ENCODE measurements at regions not wholly inside any gene's neighbourhood (a gene's known extent, or its start where the extent isn't known, plus 50 kb on each side); places are given as distances from the start of the nearest gene placed in this dataset.

DNA sequence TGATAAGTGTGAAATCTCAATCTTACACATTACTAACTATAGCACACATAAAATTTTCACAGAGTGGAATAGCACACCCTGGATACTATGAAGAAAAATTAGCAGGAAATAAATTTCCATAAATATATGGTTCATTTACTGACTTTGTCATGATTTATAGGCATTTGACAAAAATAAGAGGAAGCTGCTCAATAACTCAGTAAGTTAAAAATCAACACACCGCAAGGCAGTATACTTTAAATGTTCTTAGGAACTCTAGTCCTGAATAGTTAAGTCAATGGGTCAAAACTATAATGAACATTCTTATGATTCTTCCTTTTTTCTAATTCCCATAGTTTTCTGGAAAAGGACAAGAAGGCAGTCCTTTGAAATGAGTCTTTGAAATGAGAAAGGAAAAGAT is 1557.8 kb upstream of the RAG2 start:
- CTCF ChIA-PET = interaction anchor here (0.6 kb wide), 1 partner anchor 1211 kb away, joined by 3 read pairs; no protein-coding TSS in a partner anchor
- no peaks in the 10 kb centered on the region for H3K9me3 ChIP-seq (ENCODE audit: control insufficient read depth, insufficient read depth, low read length)
- TF ChIP-seq, protein P1, sequence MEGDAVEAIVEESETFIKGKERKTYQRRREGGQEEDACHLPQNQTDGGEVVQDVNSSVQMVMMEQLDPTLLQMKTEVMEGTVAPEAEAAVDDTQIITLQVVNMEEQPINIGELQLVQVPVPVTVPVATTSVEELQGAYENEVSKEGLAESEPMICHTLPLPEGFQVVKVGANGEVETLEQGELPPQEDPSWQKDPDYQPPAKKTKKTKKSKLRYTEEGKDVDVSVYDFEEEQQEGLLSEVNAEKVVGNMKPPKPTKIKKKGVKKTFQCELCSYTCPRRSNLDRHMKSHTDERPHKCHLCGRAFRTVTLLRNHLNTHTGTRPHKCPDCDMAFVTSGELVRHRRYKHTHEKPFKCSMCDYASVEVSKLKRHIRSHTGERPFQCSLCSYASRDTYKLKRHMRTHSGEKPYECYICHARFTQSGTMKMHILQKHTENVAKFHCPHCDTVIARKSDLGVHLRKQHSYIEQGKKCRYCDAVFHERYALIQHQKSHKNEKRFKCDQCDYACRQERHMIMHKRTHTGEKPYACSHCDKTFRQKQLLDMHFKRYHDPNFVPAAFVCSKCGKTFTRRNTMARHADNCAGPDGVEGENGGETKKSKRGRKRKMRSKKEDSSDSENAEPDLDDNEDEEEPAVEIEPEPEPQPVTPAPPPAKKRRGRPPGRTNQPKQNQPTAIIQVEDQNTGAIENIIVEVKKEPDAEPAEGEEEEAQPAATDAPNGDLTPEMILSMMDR (IDR thresholded peaks at IDR 0.05; ENCODE audit: low read depth, low read length) = no peak

DNA sequence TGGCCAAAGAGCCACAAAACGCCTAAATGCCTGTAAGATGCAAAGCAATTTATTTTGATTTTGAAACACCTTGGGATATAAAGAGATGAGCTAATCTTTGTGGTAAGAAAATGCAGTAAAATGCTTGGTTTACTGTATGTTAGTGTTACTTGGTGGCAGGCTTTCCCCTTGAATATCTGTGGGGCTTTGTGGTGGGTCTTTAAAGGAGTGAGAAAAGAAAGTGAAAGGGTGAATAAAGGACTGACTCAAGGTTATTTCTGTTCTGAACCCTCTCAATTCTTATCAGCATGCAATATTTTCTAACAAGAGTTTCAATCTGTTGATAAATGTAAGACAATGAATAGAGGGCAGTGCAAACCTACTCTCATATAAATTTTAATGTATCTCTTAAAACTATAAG is 1555.9 kb upstream of the RAG2 start:
- ChIA-PET POLR2A (no interaction called here), CTCF (no interaction called here)
- no peaks in the 10 kb centered on the region for H3K27me3 ChIP-seq (ENCODE audit: control insufficient read depth, insufficient read depth, low read length)
- no peak overlapping the region for H3K27ac ChIP-seq (ENCODE audit: low read depth, low read length)
- H3K9me3 ChIP-seq (ENCODE audit: control insufficient read depth, insufficient read depth, low read length) = no peaks in the 10 kb centered on the region
- no peak overlapping the region for H3K4me3 ChIP-seq (ENCODE audit: low read depth, low read length)
- DNase-seq (ENCODE audit: low read depth, low spot score) = no peak
- TF ChIP-seq, protein P1 (IDR thresholded peaks at IDR 0.05; ENCODE audit: low read depth, low read length) = no peak

More for the DNA sequence above, 1557.8 kb upstream of the RAG2 start:
- no peak for DNase-seq (ENCODE audit: low read depth, low spot score)
- no peak overlapping the region for H3K4me3 ChIP-seq (ENCODE audit: low read depth, low read length)
- no peak overlapping the region for H3K27ac ChIP-seq (ENCODE audit: low read depth, low read length)
- POLR2A ChIA-PET = no interaction called here
- H3K27me3 ChIP-seq (ENCODE audit: control insufficient read depth, insufficient read depth, low read length) = no peaks in the 10 kb centered on the region

DNA sequence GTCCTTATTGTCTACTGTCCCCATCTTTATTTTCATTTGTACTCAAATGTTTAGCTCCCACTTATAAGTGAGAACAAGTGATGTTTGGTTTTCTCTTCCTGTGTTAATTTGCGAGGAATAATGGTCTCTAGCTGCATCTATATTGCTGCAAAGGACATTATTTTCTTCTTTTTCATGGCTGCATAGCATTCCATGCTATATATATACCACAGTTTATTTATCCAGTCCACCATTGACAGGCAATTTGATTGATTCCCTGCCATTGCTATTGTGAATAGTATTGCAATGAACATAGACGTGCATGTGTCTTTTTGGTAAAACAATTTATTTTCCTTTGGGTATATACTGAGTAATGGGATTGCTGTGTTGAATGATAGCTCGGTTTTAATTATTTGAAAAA is 1545.8 kb upstream of the RAG2 start:
- H3K27me3 ChIP-seq (ENCODE audit: control insufficient read depth, insufficient read depth, low read length) = no peaks in the 10 kb centered on the region
- DNase-seq (ENCODE audit: low read depth, low spot score) = no peak
- no peak overlapping the region for H3K27ac ChIP-seq (ENCODE audit: low read depth, low read length)
- POLR2A ChIA-PET = no interaction called here
- H3K9me3 ChIP-seq (ENCODE audit: control insufficient read depth, insufficient read depth, low read length) = no peaks in the 10 kb centered on the region
- H3K4me3 ChIP-seq (ENCODE audit: low read depth, low read length) = no peak overlapping the region
- CTCF ChIA-PET = no interaction called here
- TF ChIP-seq, protein P1 (IDR thresholded peaks at IDR 0.05; ENCODE audit: low read depth, low read length) = no peak

DNA sequence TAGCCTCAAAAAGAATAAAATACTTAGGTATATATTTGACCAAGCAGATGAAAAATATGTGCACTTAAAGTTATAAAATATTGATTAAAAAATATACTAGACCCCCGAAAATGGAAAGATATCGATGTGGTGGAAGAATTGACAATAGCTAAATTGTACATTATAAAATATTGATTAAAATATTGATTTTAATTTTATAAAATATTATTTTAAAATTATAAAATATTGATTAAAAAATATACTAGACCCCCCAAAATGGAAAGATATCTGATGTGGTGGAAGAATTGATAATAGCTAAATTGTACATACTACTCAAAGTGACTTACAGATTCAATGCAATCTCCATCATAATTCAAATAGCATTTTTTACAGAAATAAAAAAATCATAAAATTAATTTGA is 1540.9 kb upstream of the RAG2 start:
- ChIA-PET CTCF (no interaction called here), POLR2A (no interaction called here)
- TF ChIP-seq, protein P1 (IDR thresholded peaks at IDR 0.05; ENCODE audit: low read depth, low read length) = no peak
- DNase-seq (ENCODE audit: low read depth, low spot score) = no peak
- Histone ChIP-seq H3K9me3 (ENCODE audit: control insufficient read depth, insufficient read depth, low read length) (no peaks in the 10 kb centered on the region), H3K27ac (ENCODE audit: low read depth, low read length) (no peak overlapping the region), H3K27me3 (ENCODE audit: control insufficient read depth, insufficient read depth, low read length) (no peaks in the 10 kb centered on the region), H3K4me3 (ENCODE audit: low read depth, low read length) (no peak overlapping the region)

DNA sequence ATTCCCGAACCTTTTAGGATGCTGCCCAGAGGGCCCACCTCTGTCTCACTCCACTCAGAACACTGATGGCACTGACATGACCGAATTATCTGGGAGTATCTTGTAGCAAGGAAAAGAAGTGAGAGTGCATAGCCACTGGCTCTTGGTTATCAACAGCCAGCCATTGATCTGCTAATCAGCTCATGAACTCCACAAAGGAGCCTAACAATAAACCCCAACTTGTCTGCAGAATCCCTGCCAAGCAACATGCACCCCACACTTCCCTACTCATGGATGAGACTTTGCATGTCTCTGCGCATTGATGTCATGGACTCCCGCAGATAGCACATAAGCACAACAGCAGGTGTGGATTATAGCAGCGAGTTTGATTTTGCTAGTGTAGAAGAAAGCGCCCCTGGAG is 1538.9 kb upstream of the RAG2 start:
- no peak for DNase-seq (ENCODE audit: low read depth, low spot score)
- H3K4me3 ChIP-seq (ENCODE audit: low read depth, low read length) = no peak overlapping the region
- no peaks in the 10 kb centered on the region for H3K27me3 ChIP-seq (ENCODE audit: control insufficient read depth, insufficient read depth, low read length)
- TF ChIP-seq, protein P1 (IDR thresholded peaks at IDR 0.05; ENCODE audit: low read depth, low read length) = no peak
- CTCF ChIA-PET = no interaction called here
- no peak overlapping the region for H3K27ac ChIP-seq (ENCODE audit: low read depth, low read length)
- POLR2A ChIA-PET = no interaction called here
- no peaks in the 10 kb centered on the region for H3K9me3 ChIP-seq (ENCODE audit: control insufficient read depth, insufficient read depth, low read length)
